HG03520 (cell line): ENCODE measurements at regions not wholly inside any gene's neighbourhood (a gene's known extent, or its start where the extent isn't known, plus 50 kb on each side); places are given as distances from the start of the nearest gene placed in this dataset.

Experiments
- ATAC-seq: cut with Tn5 transposase; IDR thresholded peaks from one replicate; pipeline ENCODE4 v1.9.1; 2021; ENCODE audit warnings: mild to moderate bottlenecking, moderate library complexity; ENCODE audit not compliant: unreplicated experiment

DNA sequence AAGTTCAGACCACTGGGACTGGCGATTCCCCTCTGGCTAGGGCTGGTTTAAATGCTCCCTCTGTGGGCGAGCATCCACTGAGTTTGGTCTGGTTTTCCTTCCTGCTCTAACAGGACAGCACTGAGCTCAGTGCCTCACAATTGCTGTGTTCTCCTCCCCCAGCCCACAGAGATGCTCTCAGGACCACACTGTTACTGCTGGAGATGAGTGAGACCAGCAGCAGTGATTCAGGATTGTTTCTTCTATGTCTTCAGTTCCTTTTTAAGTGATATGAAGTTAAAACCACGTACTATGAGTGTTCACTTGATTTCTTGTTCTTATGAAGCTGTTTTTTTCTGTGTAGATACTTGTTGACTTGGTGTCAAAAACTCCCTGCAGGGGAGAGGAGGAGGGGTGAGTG is 180.4 kb upstream of the COL8A1 start:
- ATAC-seq: no peak

DNA sequence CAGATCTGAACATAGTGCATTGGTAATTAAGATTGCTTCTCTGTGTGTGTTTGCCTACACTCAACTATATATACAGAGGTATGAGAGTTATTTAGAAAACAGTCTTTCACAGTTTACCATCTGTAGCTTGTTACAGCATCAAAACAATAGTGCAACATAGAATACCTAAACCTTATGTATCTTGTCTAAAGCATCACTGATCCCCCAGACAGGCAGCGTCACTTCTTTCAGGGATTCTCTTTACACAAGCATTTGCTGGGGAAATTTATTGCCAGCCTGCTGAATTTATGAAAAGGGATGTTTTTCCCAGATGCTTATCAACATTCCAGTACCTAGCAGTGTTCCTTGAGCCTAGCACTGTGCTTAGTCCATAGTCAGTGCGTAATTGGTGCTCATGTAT is 195.8 kb upstream of the COL8A1 start:
- ATAC-seq: no peak

DNA sequence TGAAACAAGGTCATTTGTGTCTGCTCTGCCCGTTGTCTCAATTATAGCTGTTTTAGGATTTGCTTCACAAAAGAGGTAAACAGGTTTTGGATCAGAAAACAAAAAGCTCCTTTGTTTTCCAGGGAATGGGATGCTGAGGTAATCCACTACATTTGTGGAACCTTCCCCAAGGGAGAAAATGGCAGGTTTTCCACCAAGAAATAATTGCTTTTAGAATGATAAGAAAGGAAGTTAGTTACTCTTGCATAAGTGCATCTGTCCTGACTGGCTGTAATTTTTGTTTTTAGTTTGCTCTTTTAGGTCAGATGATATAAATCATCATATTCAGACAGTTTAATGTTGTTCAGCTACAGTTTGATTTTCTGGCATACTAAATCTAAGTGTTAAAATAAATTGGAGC is 198.5 kb upstream of the COL8A1 start:
- ATAC-seq: no peak

DNA sequence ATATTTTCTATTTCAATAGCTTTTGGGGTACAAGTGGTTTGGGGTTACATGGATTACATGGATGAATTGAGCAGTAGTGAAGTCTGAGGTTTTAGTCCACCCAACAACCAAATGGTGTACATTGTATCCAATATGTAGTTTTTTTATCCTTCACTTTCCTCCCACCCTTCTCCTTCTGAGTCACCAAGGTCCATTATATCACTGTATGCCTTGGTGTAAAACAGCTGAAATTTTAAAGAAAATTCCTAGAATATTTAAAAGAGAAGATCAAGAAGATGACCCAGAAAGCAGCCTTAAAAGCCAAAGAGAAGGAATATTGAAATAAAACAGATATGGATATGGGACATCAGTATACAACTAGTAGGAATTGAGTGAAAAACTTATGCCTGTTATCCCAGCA is 204.2 kb upstream of the COL8A1 start:
- no peak for ATAC-seq

DNA sequence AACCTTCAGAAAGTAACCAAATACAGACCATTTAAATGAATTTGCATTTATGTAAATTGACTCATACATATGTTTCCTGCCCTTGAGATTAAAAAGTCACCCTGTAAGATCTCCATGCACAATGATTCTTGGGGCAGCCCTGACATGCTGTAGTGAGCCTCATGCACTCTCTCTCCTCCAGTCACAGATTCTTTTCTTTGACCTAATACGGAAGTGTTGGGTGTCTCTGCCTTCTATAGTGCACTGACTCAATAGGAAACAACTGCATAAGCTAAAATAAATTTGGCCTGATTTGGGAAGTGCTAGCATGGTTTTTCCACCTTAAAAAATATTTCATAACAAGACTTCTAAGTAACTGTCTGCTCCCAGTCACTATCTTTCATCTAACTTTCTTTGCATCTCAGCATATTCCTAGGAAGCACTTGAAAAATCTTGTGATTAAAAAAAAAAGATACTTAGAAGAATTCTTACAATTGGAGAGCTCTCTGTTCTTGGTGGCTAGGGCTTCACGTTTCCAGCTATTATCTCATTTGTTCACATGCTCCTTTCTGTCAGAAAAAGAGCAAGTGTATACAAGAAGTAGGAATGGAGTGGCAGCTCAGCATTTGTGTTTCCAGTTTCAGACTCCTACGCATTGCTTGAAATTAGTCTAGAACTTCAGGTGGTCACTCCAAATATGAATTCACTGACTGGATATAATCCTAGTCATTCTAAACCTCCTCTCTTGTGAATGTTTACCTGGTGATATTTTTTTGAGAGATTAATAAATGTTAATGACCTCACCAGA is 207.9 kb upstream of the COL8A1 start:
- peak; percentile 78 for ATAC-seq

DNA sequence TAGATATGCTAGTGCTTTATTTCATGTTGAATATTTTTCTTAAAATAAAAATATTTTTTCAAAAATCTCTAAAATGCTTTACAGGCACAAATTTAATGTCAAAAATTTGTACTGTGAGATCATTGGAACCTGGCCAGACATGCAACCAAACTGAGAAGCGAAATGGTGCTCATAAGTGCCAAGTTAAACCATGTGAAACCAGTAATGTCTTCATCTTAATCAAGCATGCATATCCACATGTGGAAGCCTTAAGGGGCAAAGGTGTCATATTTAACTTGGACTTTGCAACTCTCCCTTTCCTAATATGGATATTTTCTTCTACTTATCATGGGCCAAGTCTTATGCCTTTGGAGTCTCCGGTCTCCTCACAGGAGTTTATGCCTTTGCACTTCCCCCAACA is 208.9 kb upstream of the COL8A1 start:
- ATAC-seq: no peak

DNA sequence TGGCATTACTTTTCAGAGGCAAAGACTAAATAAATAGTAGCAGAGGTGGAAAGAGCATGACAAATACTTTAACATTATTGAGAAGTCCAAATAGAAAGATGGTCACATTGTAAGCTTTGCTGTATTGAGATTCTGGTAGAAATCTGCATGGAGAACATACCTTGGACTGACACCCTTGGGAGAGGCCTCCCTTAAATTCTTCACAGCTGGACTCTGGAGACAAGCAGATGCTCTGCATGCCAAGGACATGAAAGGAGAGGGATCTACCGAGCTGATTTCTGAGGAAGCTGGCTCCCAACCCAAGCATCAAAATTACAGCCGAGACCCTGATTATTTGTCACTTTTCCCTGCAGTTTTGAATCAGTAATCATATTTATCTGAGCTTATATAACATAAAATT is 212.5 kb upstream of the COL8A1 start:
- no peak for ATAC-seq

DNA sequence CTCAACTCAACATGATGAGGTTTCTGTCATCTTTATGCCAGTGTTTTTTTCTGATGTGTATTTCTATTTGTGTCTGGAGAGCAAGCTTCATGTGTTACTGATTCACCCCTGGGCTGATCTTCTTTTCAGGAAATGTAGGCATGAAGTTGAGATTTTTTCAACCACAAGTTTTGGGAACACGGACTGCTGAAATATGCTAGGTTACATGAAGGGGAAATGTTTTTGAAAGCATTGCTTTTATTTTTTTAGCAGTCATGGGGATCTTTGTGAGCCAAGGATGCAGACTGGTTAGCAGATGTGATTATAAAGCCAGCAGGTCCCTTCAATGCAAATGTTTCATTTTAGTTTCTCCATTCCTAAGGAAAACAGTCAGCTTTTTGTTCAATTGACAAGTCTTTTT is 219.3 kb upstream of the COL8A1 start:
- no peak for ATAC-seq

DNA sequence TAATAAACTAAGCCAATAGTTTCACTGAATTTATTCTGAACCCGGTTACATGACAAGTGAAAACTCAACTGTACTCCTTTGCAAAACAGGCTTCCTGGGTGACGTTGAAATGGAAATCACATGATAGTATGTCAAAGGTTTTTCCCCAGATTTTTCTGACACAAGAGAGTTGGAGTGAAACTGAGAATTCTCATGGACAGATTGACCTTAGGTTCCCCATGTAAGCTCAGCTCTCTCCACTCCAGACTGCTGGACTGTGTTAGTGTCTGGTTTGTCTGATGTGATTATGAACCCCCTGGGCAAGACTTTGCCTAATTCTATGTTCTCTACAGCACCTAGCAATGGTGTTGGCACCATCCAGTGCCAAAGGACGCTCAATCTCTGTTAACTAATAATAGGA is 219.7 kb upstream of the COL8A1 start:
- ATAC-seq: peak; percentile 65

DNA sequence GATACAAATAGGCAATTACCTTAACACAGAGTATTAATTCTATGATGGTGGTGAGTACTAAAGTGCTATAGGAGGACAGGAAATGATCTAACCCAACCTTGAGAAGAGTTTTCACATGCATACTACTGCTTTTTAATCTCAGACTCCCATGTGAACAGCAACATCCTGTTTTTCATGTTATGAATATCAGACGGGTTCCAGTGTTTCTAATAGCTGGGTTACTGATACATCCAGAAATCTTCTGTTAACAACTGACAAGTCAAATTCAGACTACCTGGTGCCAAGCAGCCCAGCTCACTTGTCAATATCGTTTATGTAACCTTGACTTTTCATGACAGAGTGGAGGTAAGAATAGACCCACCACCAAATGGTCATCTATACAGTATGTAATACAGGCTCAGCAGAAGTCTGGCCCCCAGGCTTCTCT is 220.2 kb upstream of the COL8A1 start:
- ATAC-seq: peak; percentile 74

DNA sequence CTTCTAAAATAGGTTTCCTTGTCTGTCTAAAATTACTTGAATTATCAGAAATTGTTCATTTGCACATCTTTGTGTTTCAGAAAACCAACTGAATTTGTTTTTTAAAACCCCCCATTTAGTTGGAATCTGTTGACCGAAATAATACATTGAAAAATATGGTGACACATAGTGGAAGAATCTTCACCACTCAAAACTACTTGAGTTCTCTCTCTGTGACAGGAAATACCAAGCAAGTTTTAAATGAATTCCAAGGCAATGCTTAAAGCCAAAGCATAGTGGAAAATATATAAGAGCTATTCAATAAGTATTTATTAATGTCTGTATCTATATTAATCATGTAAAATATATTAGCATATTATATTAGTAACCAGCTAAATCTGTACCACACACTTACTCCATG is 224.9 kb upstream of the COL8A1 start:
- ATAC-seq: no peak

DNA sequence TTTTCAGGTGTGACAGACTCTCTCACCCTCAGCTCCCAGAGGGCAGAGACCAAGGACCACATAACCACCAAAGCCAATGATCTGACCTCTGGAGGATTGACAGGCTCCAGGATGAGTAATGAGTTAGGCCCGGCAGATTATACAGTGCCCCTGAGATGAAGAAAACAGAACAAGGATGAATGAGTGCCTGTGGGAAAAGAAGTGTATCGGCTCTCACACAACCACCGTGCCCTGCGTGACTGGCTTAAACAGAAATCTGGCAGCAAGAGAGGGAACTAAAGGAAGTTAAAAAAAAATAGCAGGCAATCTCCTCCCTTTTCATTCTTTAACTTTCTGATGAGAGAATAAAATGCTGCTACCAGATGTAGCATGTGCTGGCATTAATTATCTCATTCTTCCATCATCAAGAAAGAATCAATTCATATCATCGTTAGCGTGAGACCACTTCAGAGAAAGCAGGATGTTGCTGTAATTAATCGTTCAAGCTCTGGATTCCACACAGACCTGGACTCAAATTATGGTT is 227.5 kb upstream of the COL8A1 start:
- no peak for ATAC-seq

DNA sequence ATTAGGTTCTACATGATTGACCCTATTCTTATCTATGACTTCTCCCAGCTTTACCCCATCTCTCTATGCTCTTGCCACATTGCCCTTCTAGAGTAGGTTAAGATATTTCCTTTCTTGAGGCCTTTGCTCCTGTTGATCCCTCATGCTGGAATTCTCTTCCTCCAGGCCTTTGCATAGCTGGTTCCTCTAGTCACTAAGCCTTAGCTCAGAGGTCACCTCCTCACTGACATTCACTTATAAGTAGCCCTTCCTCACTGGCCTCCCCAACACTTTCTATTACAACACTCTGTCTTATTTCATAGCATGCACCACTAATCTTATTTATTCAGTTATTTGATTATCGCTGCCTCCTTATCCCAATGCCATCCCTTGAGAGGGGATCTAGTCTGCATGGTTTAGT is 228.4 kb upstream of the COL8A1 start:
- no peak for ATAC-seq

DNA sequence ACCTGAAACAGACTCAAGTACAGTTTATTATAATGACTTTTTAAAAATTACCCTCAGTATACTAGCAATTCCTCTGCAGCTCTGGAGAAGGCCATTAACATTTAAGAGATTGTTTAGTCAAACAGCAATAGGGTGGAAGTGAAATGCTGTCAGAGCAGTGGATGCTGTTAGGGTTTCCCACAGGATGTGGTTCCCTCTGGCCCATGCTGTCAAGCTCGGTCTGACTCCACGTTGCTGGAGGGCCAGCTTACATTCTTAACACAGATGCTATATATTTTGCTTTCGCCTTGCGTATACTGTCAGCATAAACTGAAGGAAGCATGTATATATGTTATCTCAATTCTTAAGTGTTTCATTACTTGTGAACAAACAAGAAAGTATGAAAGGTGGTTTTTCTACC is 231.1 kb upstream of the COL8A1 start:
- ATAC-seq: no peak

DNA sequence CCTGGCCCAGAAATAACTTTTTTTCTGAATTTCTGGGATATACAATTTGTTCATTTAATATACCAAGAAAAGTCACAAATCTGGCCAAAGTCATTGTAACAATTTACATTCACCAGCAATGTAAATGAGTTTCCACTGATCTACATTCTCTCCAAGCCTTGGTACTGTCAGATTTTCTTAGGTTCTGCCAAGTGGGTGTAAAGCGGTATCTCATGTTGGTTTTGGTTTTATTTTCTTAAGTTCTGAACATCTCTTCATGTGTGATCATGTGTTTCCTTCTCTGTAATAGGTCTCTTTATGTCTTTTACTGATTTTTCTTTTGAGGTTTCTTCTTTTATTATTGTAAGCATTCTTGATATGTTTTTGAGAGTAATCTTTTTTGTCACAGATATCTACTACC is 235.6 kb upstream of the COL8A1 start:
- ATAC-seq: no peak

DNA sequence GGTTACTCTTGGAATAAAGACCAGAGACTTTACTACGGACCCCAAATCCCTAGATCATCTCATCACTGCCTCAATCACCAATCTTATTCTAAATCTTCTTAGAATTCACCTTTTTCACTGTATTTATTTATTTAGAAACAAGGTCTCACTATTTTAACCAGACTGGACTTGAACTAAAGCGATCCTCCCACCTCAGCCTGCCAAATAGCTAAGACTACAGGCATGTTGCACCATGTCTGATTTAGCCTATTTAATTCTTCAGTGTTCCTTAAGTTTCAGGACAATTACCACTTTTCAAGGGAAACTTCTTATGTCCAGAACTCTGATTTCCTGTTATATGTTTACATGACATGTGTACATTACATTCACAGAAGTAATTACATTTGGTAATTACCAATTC is 238.0 kb upstream of the COL8A1 start:
- ATAC-seq: no peak

DNA sequence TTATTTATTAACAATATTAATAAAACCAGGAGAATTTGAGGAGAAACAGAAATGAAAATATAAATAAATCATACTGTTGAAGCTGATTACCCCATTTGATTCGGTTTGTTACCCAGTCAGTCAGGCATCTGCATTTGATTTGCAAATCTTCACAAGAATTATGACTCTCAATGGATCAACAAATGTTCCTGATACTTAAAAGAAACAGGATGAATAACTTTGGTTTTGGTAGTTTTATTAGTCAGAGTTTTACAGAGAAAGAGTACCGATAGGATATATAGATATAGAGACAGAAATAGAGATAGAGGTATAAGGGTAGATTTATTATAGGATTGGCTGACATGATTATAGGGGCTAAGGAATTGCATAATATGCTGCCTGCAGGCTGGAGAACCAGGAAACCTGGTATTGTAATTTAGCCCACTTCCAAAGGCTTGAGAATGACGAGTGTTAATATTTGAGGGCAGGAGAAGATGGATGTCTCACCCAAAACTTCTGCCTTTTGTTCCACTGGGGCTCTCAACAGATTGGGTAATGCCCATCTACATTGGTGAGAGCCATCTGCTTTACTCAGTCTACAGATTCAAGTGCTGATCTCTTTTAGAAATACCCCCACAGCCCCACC is 241.6 kb upstream of the COL8A1 start:
- ATAC-seq: no peak

DNA sequence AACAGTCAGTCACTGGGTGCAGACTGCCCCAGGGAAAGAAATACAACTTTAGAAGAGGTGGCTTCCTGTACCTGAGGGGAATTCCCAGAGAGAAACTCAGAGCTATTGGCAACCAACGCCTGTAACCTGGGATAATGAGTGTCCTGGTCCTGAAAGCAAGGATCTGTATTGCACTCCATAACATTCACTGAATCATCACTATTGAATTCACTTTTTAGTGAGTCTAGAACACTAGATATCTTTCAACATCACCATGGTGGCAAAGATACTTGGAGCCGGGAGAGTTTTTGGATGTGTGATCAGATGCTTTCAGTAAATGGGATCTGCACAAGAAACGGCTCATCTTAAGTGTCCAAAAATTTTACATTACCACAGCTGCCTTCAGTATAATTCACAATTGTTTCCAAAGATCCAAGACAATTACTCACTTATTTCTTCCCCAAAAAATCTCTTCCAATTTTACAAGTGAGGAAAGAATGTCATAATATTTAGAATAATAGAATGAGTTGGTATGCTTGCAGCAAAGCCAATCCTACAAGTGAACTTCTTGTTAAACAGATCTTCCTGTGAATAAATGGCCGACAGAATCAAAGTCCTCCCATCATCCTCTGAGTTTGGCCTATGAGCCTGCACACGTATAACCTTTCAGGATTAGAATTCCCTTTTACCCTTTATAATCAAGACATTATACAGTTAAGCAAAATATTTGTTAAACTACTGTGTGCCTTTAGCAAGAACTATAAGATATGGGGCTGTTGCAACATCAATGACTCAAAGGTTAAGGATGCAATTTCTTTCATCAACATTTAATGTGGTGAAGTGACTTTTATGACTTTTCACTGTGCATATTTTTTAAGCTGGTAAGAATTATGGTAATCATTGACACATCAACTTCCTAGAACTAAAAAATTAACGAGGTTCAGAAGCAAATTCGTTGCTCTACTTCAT is 243.3 kb upstream of the COL8A1 start:
- no peak for ATAC-seq

DNA sequence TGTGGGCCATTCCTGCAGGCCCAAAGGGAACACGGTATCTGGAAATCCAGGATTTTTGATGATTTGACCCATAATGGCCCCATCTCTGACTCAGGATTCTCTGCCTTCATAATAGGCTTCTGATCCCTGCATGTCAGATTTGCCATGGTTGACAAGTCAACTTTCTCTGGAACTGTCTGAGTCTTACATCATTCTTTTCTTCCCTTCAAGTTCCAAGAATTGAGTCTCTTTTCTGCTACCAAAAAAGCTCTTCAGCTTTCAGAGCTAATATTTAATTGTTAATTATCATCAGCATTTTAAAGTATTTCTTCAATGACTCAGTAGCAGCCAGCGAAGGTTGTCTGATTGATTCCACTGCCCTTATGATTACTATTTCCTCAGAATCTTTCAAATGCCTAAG is 244.4 kb upstream of the COL8A1 start:
- no peak for ATAC-seq

DNA sequence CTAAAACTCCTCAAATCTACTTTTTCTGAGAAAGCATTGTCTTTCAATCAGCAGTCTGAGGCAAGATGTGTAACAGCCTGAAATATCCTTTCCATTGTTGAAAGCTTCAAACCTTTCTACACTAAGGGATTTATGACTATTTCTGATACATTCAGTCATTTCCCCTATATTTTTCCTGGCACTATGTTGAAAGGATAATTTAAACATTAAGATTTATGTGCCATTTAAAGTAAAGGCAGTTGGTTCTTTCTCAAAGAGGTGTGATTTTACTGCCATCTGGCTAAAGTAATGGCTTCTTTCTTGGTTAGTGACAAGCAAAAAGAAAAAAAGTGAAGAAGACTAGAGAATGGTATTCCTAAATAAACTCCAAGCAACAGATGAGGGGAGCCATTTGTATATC is 249.6 kb upstream of the COL8A1 start:
- no peak for ATAC-seq

DNA sequence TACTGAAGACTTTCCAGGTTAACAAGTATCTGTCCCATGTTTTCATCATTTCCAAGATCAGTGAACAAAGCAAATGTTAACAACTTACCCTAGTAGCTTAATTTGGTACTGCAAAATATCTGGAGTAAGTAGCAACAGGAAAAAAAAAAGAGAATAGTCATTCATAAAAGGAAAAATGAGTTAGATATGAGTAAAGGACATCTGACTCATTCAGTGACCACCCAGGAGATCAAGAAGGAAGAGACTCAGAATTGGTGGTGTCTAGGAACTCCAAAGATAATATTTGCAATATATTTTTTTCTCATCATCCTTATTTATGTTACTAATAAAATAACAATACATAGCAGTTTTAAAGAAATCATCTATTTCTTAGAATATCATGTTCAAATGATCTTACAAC is 253.8 kb upstream of the COL8A1 start:
- ATAC-seq: no peak
